ENCODE measurements at regions not wholly inside any gene's neighbourhood (a gene's known extent, or its start where the extent isn't known, plus 50 kb on each side); places are given as distances from the start of the nearest gene placed in this dataset.

DNA sequence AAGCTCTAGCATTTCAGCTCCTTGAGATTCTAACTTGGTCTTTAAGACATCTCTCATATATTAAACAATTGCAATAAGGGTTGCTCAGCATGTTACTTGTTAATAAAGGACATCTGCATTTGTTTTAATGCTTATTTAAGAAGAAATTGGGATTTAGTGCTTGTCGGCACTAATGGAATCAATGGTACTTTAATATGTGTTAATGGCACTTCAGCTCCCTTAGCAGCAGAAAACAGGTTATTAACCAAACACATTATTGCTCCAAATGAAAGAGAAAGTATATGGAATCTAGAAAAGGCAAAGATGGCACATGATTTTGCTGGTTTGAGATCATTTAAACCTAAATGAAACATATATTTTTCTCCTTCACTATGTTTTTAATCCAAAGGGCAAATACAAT lies 137.3 kb upstream of the GOLIM4 start:
- H3K27ac Mint-ChIP-seq: no peak overlapping the region
- no peak overlapping the region for H3K4me3 Mint-ChIP-seq
- peaks cover 7% of the 10 kb centered on the region for H3K27me3 Mint-ChIP-seq (ENCODE audit: low read depth)
- no peaks in the 10 kb centered on the region for H3K9me3 Mint-ChIP-seq (ENCODE audit: insufficient read depth)
- CTCF ChIA-PET: no interaction called here
- POLR2A ChIA-PET: no interaction called here
- H3K36me3 Mint-ChIP-seq (ENCODE audit: low read depth): no peaks in the 10 kb centered on the region
- ATAC-seq (no peak), DNase-seq (no peak)
- H3K4me1 Mint-ChIP-seq (ENCODE audit: low read depth): no peaks in the 10 kb centered on the region

DNA sequence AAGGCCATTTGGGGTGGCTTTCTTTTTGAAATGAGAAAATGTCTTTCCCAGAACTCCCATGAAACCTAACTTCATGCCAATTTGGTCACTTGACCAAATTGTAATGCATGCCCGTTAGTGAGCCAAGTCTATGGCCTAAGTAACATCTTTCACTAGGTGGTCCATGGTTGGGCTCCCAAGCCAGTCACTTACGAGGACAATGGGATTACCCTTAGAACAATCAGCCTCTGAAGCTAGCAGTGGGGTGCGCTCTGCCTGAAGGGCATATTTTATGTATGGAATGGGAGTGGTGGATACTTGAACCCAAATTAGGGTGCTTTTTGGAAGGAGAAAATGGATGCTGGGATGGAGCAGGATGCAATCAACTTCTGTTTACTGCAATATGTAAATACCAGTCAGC lies 127.4 kb upstream of the GOLIM4 start:
- Mint-ChIP-seq H3K27me3 (ENCODE audit: low read depth) (peaks cover 8% of the 10 kb centered on the region), H3K4me3 (no peak overlapping the region), H3K4me1 (ENCODE audit: low read depth) (no peaks in the 10 kb centered on the region), H3K36me3 (ENCODE audit: low read depth) (no peaks in the 10 kb centered on the region), H3K9me3 (ENCODE audit: insufficient read depth) (no peaks in the 10 kb centered on the region), H3K27ac (no peak overlapping the region)
- ChIA-PET POLR2A (no interaction called here), CTCF (no interaction called here)
- DNase-seq: no peak
- ATAC-seq: no peak

DNA sequence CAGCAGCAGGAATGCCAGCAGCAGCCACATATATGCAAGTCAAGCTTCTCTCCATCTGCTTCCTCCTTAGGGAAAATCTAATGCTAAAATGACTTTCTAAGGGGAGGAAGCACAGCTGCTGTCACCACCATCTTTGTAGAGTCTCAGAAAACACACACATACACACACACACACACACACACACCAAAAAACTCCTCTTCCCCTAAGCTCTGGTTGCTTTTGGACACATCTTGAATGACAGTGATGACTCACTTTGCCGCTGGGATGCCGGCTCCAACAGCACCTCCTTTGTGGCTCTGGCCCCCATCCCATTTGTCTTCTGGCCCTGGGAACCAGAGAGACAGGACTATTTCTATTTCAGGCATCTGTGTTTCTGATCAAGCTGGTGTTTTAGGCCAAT lies 124.8 kb upstream of the GOLIM4 start:
- Mint-ChIP-seq H3K4me3 (no peak overlapping the region), H3K27me3 (ENCODE audit: low read depth) (peaks cover 6% of the 10 kb centered on the region), H3K9me3 (ENCODE audit: insufficient read depth) (no peaks in the 10 kb centered on the region), H3K27ac (no peak overlapping the region), H3K36me3 (ENCODE audit: low read depth) (no peaks in the 10 kb centered on the region), H3K4me1 (ENCODE audit: low read depth) (no peaks in the 10 kb centered on the region)
- ChIA-PET POLR2A (no interaction called here), CTCF (interaction anchor here (0.9 to 1.6 kb wide), 2 partner anchors 9 to 10 kb away, joined by 3 read pairs; no protein-coding TSS in a partner anchor)
- ATAC-seq (no peak), DNase-seq (no peak)

DNA sequence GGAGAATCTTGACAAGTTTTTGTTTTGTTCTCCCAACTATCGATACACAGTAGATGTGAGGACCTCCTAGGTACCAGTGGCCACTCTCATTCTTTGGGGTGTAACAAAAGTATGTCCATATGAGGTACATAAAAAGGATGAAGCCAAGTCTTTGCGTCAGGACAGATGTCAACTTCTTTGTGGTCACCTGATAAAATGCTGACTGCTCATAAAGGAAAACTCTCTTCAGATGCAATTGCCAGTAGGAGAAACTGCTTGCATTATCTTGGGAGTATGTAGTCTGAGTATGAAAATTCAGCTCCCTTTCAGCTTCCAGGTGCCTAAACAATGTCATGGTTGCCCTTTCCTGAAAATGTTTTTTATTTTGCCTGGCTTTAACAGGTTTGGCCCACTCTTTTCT lies 123.8 kb upstream of the GOLIM4 start:
- Mint-ChIP-seq H3K4me1 (ENCODE audit: low read depth) (no peaks in the 10 kb centered on the region), H3K27ac (no peak overlapping the region), H3K9me3 (ENCODE audit: insufficient read depth) (no peaks in the 10 kb centered on the region), H3K36me3 (ENCODE audit: low read depth) (no peaks in the 10 kb centered on the region), H3K4me3 (no peak overlapping the region), H3K27me3 (ENCODE audit: low read depth) (peaks cover 5% of the 10 kb centered on the region)
- ChIA-PET CTCF (no interaction called here), POLR2A (no interaction called here)
- DNase-seq: no peak
- ATAC-seq: no peak

DNA sequence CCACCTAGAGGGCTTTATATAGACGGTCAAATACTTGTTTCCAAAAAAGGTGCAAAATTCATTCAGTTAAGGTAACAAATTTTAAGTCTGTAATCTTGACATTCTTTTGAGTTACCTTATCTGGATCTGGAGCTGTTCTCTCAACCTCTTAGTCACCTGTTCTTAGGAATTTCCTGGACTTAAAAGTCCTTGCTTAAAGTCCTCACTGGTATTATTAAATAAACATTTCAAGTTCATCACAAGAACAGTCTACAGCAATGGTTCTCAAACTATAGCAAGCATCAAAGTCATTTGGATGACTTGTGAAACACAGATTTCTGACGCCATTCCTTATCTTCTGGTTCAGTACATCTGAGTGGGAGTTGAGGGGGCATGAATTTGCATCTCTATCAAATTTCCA lies 122.9 kb upstream of the GOLIM4 start:
- Mint-ChIP-seq H3K4me3 (no peak overlapping the region), H3K4me1 (ENCODE audit: low read depth) (peaks cover 8% of the 10 kb centered on the region), H3K36me3 (ENCODE audit: low read depth) (no peaks in the 10 kb centered on the region), H3K27ac (no peak overlapping the region), H3K27me3 (ENCODE audit: low read depth) (peaks cover 5% of the 10 kb centered on the region), H3K9me3 (ENCODE audit: insufficient read depth) (no peaks in the 10 kb centered on the region)
- ATAC-seq: no peak
- DNase-seq: no peak
- POLR2A ChIA-PET: interaction anchor here (0.6 kb wide), 1 partner anchor 58 kb away, joined by 5 read pairs; no protein-coding TSS in a partner anchor
- CTCF ChIA-PET: no interaction called here

DNA sequence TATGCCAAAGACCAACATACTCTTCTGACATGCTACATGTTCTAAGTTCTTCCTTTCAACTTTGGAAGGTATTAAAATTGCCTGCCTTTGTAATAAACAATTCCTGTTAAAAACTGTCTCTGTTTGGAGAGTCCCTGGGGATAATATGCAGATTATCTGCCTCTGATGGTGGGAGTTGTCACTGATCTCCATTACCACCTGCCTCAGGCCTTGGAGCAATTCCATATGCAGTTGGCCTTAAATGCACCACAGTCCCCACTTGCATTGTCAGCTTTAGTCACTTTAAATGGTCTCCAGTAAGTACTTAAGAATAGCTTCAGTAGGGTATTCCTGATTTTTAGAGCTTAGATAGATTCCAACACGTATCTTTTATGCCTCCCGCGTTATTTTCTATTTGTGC lies 121.1 kb upstream of the GOLIM4 start:
- POLR2A ChIA-PET: no interaction called here
- H3K4me3 Mint-ChIP-seq: no peak overlapping the region
- ATAC-seq (no peak), DNase-seq (no peak)
- H3K9me3 Mint-ChIP-seq (ENCODE audit: insufficient read depth): no peaks in the 10 kb centered on the region
- H3K36me3 Mint-ChIP-seq (ENCODE audit: low read depth): no peaks in the 10 kb centered on the region
- CTCF ChIA-PET: interaction anchor here (1.6 kb wide), 1 partner anchor 630 kb away, joined by 3 read pairs; no protein-coding TSS in a partner anchor
- H3K4me1 Mint-ChIP-seq (ENCODE audit: low read depth): peaks cover 11% of the 10 kb centered on the region
- H3K27ac Mint-ChIP-seq: no peak overlapping the region
- H3K27me3 Mint-ChIP-seq (ENCODE audit: low read depth): peaks cover 3% of the 10 kb centered on the region

DNA sequence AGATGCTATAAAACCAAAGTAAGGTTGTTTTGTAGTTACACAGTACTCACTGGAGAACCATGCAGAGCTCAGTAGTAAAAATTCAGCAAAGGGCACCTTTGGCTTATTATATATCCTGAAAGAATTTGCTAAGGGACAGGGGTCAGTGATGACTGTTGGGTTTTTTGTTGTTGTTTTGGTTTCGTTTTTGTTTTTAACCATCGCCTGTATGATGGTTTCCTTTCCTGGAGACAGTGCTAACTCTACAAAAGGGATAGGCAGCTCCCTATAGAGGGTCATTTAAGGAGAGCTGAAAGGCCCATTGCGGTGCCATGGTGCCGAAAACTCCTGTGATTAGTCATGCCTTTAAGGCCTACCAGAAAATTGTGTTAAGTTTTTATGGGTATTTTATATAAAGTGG lies 118.2 kb upstream of the GOLIM4 start:
- Mint-ChIP-seq H3K4me3 (peak overlapping the region; percentile 43), H3K27ac (peak overlapping the region; percentile 50), H3K36me3 (ENCODE audit: low read depth) (no peaks in the 10 kb centered on the region), H3K4me1 (ENCODE audit: low read depth) (peaks cover 11% of the 10 kb centered on the region), H3K27me3 (ENCODE audit: low read depth) (peaks cover 3% of the 10 kb centered on the region), H3K9me3 (ENCODE audit: insufficient read depth) (no peaks in the 10 kb centered on the region)
- DNase-seq (no peak), ATAC-seq (peak; percentile 72)
- ChIA-PET POLR2A (no interaction called here), CTCF (interaction anchor here (1.0 kb wide), 1 partner anchor 634 kb away, joined by 3 read pairs; no protein-coding TSS in a partner anchor)

DNA sequence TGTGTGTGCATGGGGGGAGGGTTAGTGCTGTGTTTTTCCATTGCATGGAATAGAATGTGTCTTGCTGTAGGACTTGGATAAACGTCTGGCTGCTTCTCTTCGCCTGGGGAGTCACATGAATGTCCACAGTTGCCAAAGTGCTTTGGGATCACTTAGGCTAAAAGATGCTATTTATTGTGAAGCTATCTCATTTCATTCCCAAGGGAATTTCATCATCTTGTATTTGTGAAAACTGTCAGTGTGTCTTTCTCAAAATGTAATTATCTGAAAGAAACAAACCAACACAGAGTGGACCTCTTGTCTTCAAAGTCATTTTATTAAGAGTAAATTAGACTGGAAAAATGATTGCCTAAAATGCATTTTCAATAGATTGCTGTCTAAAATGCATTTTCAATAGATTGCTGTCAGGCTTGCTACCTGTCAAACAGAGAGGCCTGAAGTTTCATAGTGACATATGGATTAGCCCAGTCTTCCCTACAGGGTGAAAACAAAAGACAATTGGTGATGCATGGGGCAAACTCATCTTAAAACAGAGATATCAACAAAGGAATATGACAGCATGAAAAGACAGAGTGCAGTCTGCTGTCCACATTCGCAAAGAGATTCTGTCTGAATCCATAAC lies 117.1 kb upstream of the GOLIM4 start:
- H3K4me1 Mint-ChIP-seq (ENCODE audit: low read depth): peaks cover 11% of the 10 kb centered on the region
- H3K27me3 Mint-ChIP-seq (ENCODE audit: low read depth): peaks cover 3% of the 10 kb centered on the region
- H3K4me3 Mint-ChIP-seq: no peak overlapping the region
- no peaks in the 10 kb centered on the region for H3K9me3 Mint-ChIP-seq (ENCODE audit: insufficient read depth)
- ATAC-seq: no peak
- no peak for DNase-seq
- POLR2A ChIA-PET: no interaction called here
- no peak overlapping the region for H3K27ac Mint-ChIP-seq
- no peaks in the 10 kb centered on the region for H3K36me3 Mint-ChIP-seq (ENCODE audit: low read depth)
- CTCF ChIA-PET: interaction anchor here (1.3 kb wide), 1 partner anchor 13 kb away, joined by 3 read pairs; no protein-coding TSS in a partner anchor

DNA sequence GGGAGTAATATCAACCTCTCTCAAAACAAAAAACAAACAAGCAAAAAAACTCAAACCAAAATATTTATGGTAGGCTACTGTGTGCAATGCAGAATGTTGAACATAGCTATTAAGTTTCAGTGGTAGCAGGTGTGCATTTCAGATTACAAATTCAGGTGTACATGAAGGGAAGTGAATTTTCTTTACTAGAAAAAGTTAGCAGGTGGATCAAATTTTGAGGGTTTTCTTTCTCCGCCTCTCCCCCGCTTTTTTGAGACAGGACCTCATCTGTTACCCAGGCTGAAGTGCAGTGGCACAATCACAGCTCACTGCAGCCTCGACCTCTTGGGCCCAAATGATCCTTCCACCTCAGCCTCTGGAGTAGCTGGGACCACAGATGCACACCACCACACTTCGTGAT lies 109.7 kb upstream of the GOLIM4 start:
- Mint-ChIP-seq H3K4me3 (no peak overlapping the region), H3K4me1 (ENCODE audit: low read depth) (no peaks in the 10 kb centered on the region), H3K36me3 (ENCODE audit: low read depth) (no peaks in the 10 kb centered on the region), H3K27ac (no peak overlapping the region), H3K27me3 (ENCODE audit: low read depth) (no peaks in the 10 kb centered on the region), H3K9me3 (ENCODE audit: insufficient read depth) (no peaks in the 10 kb centered on the region)
- no peak for DNase-seq
- CTCF ChIA-PET: no interaction called here
- no peak for ATAC-seq
- POLR2A ChIA-PET: no interaction called here

DNA sequence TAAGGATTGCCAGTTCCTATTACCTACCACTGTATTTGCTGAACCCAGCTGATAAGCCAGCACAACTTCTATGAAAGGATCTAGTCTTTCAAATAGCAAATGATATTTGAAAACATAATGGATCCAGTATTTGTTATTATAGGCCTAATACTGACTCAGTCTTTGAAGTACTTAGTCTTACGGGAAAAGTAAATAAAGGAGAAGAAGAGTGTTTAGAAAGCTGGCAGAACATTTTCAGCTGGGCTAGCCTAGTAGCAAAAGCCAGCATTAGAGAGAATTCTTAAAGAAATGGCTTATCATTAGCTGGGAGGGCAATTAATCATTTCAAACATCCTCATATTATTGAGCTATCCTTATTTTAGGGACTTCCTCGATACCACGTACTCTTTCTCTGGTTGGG lies 101.4 kb upstream of the GOLIM4 start:
- no peaks in the 10 kb centered on the region for H3K27me3 Mint-ChIP-seq (ENCODE audit: low read depth)
- no peak overlapping the region for H3K27ac Mint-ChIP-seq
- H3K9me3 Mint-ChIP-seq (ENCODE audit: insufficient read depth): no peaks in the 10 kb centered on the region
- ChIA-PET CTCF (no interaction called here), POLR2A (no interaction called here)
- H3K4me1 Mint-ChIP-seq (ENCODE audit: low read depth): no peaks in the 10 kb centered on the region
- H3K4me3 Mint-ChIP-seq: no peak overlapping the region
- no peak for DNase-seq
- ATAC-seq: no peak
- H3K36me3 Mint-ChIP-seq (ENCODE audit: low read depth): no peaks in the 10 kb centered on the region

DNA sequence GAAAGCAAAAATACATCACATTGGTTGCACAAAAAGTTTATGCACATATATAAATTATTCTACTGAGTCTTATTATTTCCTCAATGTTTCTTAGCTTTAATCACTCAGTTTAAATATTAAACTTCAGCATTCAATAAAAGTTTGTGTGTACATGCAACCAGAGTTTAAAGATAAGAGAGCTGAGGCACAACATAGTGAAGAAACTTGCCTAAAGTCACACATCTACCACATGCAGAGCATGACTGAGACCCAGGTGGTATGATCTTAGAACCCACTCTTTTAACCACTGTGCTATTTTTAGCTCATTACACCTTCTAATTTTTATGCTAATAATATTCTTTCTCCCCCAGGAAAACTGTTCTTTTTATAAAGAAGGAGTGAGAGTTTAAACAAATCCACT lies 96.1 kb upstream of the GOLIM4 start:
- peaks cover 2% of the 10 kb centered on the region for H3K27me3 Mint-ChIP-seq (ENCODE audit: low read depth)
- H3K4me3 Mint-ChIP-seq: no peak overlapping the region
- H3K4me1 Mint-ChIP-seq (ENCODE audit: low read depth): no peaks in the 10 kb centered on the region
- ChIA-PET CTCF (no interaction called here), POLR2A (no interaction called here)
- no peak overlapping the region for H3K27ac Mint-ChIP-seq
- H3K36me3 Mint-ChIP-seq (ENCODE audit: low read depth): no peaks in the 10 kb centered on the region
- ATAC-seq (no peak), DNase-seq (no peak)
- H3K9me3 Mint-ChIP-seq (ENCODE audit: insufficient read depth): no peaks in the 10 kb centered on the region

DNA sequence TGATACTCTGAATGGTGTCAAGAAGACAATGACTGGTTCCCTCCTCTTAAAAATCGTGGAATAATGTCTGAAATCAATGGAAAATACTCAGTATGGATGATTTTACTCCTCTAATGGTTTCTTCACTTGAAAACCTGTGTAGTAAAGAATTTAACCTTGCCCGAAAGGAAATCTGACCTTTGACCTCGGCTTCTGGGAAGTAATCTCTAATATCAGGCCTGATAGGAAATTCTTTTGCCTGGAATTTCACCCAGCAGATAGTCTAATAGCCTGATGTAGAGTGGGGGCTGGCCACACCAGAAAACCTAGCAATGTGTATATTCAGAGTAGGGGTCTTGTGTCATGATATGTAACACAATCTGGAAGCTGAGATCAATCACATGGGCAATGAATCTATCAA lies 91.5 kb upstream of the GOLIM4 start:
- ATAC-seq (no peak), DNase-seq (no peak)
- Mint-ChIP-seq H3K4me3 (no peak overlapping the region), H3K27me3 (ENCODE audit: low read depth) (peaks cover 4% of the 10 kb centered on the region), H3K9me3 (ENCODE audit: insufficient read depth) (no peaks in the 10 kb centered on the region), H3K36me3 (ENCODE audit: low read depth) (no peaks in the 10 kb centered on the region), H3K27ac (no peak overlapping the region), H3K4me1 (ENCODE audit: low read depth) (no peaks in the 10 kb centered on the region)
- ChIA-PET POLR2A (no interaction called here), CTCF (no interaction called here)

DNA sequence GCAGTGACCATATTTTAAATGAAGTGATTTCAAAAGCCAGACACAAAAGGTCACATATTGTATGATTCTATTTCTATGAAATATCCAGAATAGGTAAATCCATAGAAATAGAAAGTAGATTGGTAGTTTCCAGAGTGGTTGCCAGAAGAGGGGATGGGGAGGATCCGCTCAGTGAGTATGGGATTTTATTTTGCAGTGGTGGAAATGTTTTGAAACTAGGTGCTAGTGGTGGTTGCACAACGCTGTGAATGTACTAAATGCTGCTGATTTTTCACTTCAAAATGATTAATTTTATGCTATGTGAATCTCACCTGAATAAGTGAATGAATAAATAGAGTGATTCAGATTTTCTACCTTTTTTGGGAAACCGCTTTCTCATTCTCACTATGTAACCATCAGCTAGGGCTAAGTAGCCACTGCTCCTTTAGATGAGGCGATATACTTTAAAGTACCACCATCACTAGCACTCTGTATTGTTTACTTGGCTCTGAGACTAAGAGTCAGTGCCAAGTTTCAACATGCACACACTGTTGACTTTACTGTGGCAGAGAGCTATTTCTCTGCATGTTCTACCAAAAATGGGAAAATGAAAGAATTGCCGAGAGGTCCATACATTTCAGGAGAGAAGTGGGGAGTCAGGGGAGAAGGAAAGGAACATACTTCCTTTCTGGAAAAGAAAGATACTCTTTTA lies 90.7 kb upstream of the GOLIM4 start:
- Mint-ChIP-seq H3K36me3 (ENCODE audit: low read depth) (no peaks in the 10 kb centered on the region), H3K27ac (no peak overlapping the region), H3K4me3 (no peak overlapping the region), H3K4me1 (ENCODE audit: low read depth) (no peaks in the 10 kb centered on the region), H3K9me3 (ENCODE audit: insufficient read depth) (no peaks in the 10 kb centered on the region), H3K27me3 (ENCODE audit: low read depth) (peaks cover 4% of the 10 kb centered on the region)
- ChIA-PET POLR2A (no interaction called here), CTCF (no interaction called here)
- ATAC-seq: no peak
- DNase-seq: no peak

Measured in activated CD8-positive, alpha-beta T cell treated with anti-CD3 and anti-CD28 coated beads, Interleukin-2, amount 10 ng/mL, durations not matched to agents 7 days and 5 days (primary cell).